PC-9 (cell line): ENCODE measurements at regions not wholly inside any gene's neighbourhood (a gene's known extent, or its start where the extent isn't known, plus 50 kb on each side); places are given as distances from the start of the nearest gene placed in this dataset.

Experiments used
- BruUV-seq: library from RNA; stranded (reverse); fragments of 400-500 nt; replicated peaks from 2 replicates; lab custom pipeline; 2021; lab: Mats Ljungman, UMichigan
- CTCF ChIA-PET: fragments of 300-600 bp; sonication (Branson Sonifier 250); formaldehyde crosslinking; loops from one replicate; lab custom pipeline; 2022; ENCODE audit warnings: antibody characterized with exemption; lab: Charles Lee
- POLR2A ChIA-PET: fragments of 300-600 bp; sonication (Branson Sonifier 250); formaldehyde crosslinking; loops from one replicate; lab custom pipeline; 2022; ENCODE audit warnings: antibody characterized with exemption; ENCODE audit not compliant: unreplicated experiment; lab: Charles Lee
- DNase-seq, 2 experiments: peaks; one replicate each; pipeline versions ENCODE4 v3.0.0 to v3.0.0-alpha.2; 2015 to 2022; ENCODE audit warnings: mixed read lengths in 1 of 2
- H2AFZ ChIP-seq: fragments of 200-600 bp; sonication (generic); 2 replicates; pipeline ENCODE4 v1.8.1; 2017; ENCODE audit warnings: antibody characterized with exemption
- H3F3A ChIP-seq: fragments of 200-600 bp; sonication (generic); 2 replicates; pipeline ENCODE4 v1.8.1; 2017; ENCODE audit warnings: antibody characterized with exemption, mild to moderate bottlenecking, low read depth; ENCODE audit not compliant: insufficient read depth
- H3K27ac ChIP-seq: fragments of 200-600 bp; sonication (generic); 2 replicates; pipeline ENCODE4 v1.6.1; 2016; ENCODE audit warnings: mixed run types
- H3K27me3 ChIP-seq: fragments of 200-600 bp; sonication (generic); 2 replicates; pipeline ENCODE4 v1.6.1; 2016; ENCODE audit warnings: low read depth, mixed run types; ENCODE audit not compliant: insufficient read depth
- H3K36me3 ChIP-seq: fragments of 200-600 bp; sonication (generic); 2 replicates; pipeline ENCODE4 v1.6.1; 2016; ENCODE audit warnings: low read depth, mixed run types
- H3K4me1 ChIP-seq: fragments of 200-600 bp; sonication (generic); replicated peaks from 2 replicates; pipeline ENCODE4 v1.6.1; 2016; ENCODE audit warnings: mixed run types; ENCODE audit not compliant: insufficient read depth
- H3K4me2 ChIP-seq: fragments of 200-600 bp; sonication (generic); 2 replicates; pipeline ENCODE4 v1.6.1; 2017; ENCODE audit warnings: mixed run types
- H3K4me3 ChIP-seq: fragments of 200-600 bp; sonication (generic); 2 replicates; pipeline ENCODE4 v1.6.1; 2016; ENCODE audit warnings: mixed run types
- H3K79me2 ChIP-seq: fragments of 200-600 bp; sonication (generic); 2 replicates; pipeline ENCODE4 v1.6.1; 2017; ENCODE audit warnings: low read depth, mixed run types
- H3K9me2 ChIP-seq: fragments of 200-600 bp; sonication (generic); 2 replicates; pipeline ENCODE4 v1.8.1; 2017; ENCODE audit warnings: mild to moderate bottlenecking; ENCODE audit not compliant: insufficient read depth
- H3K9me3 ChIP-seq: fragments of 200-600 bp; sonication (generic); 2 replicates; pipeline ENCODE4 v1.8.1; 2016; ENCODE audit warnings: low read depth; ENCODE audit not compliant: insufficient read depth
- H4K20me1 ChIP-seq: fragments of 200-600 bp; sonication (generic); 2 replicates; pipeline ENCODE4 v1.8.1; 2017; ENCODE audit not compliant: insufficient read depth
- CTCF ChIP-seq: fragments of 200-600 bp; sonication (generic); conservative IDR thresholded peaks from 2 replicates; pipeline ENCODE4 v1.6.1; 2017; ENCODE audit warnings: mixed run types, antibody characterized with exemption, mild to moderate bottlenecking, moderate library complexity
- EZH2 ChIP-seq: fragments of 200-600 bp; sonication (generic); IDR thresholded peaks from 2 replicates; pipeline ENCODE4 v1.8.0; 2017; ENCODE audit warnings: antibody characterized with exemption, low read depth
- intact Hi-C: fragments of 100-400 bp; cut with micrococcal nuclease; formaldehyde crosslinking; loops from one replicate; pipeline ENCODE4 v1.10.0; 2022; ENCODE audit not compliant: unreplicated experiment

GRCh38 chr4:74618659-74619058, 173.7 kb downstream of the AREG start:
- no peak overlapping the region; the same call in 1 of the 2 replicates for H2AFZ ChIP-seq
- no peaks in the 10 kb centered on the region; the same call in 1 of the 2 replicates for H3K9me3 ChIP-seq
- H3K4me3 ChIP-seq = no peak overlapping the region
- peak in 1 of 2 experiments; percentile 37 for DNase-seq
- H3K4me2 ChIP-seq = no peak overlapping the region
- H4K20me1 ChIP-seq = no peaks in the 10 kb centered on the region
- no peaks in the 10 kb centered on the region for H3K36me3 ChIP-seq
- H3F3A ChIP-seq = peaks cover 7% of the 10 kb centered on the region
- intact Hi-C loops = no loop called here
- BruUV-seq = no TSS peak
- H3K27ac ChIP-seq = no peak overlapping the region
- ChIA-PET CTCF (no interaction called here), POLR2A (no interaction called here)
- no peaks in the 10 kb centered on the region for H3K9me2 ChIP-seq
- H3K27me3 ChIP-seq = no peaks in the 10 kb centered on the region
- H3K4me1 ChIP-seq = peaks cover 7% of the 10 kb centered on the region
- TF ChIP-seq CTCF (no peak), EZH2 (no peak)
- H3K79me2 ChIP-seq = no peaks in the 10 kb centered on the region

GRCh38 chr4:74619931-74620702, 174.2 kb downstream of the BTC start:
- BruUV-seq = no TSS peak
- peaks cover 21% of the 10 kb centered on the region for H3K4me1 ChIP-seq
- peaks cover 19% of the 10 kb centered on the region for H3F3A ChIP-seq
- H3K27me3 ChIP-seq = no peaks in the 10 kb centered on the region
- no peaks in the 10 kb centered on the region; the same call in 1 of the 2 replicates for H3K9me3 ChIP-seq
- no peaks in the 10 kb centered on the region for H3K79me2 ChIP-seq
- H3K36me3 ChIP-seq = no peaks in the 10 kb centered on the region
- TF ChIP-seq EZH2 (no peak), CTCF (no peak)
- intact Hi-C loops = loop anchor here (5.0 kb wide), 1 partner anchor 168 kb away; no protein-coding TSS in a partner anchor
- no peak overlapping the region for H3K4me3 ChIP-seq
- H3K9me2 ChIP-seq = no peaks in the 10 kb centered on the region
- H3K4me2 ChIP-seq = no peak overlapping the region
- ChIA-PET CTCF (no interaction called here), POLR2A (no interaction called here)
- no peaks in the 10 kb centered on the region for H4K20me1 ChIP-seq
- no peak overlapping the region for H2AFZ ChIP-seq
- no peak for DNase-seq
- no peak overlapping the region for H3K27ac ChIP-seq

- intact Hi-C loops = loop anchor here (2.0 to 5.0 kb wide), 2 partner anchors 85 to 169 kb away; no protein-coding TSS in a partner anchor
- DNase-seq = no peak
Measured at GRCh38 chr4:74621616-74622015, 172.7 kb downstream of the BTC start.

More at GRCh38 chr4:74621616-74622015, 172.7 kb downstream of the BTC start:
- Histone ChIP-seq H3F3A (peaks cover 27% of the 10 kb centered on the region), H3K4me3 (no peak overlapping the region), H3K4me1 (peaks cover 28% of the 10 kb centered on the region), H2AFZ (no peak overlapping the region), H3K4me2 (no peak overlapping the region), H3K27ac (no peak overlapping the region), H3K36me3 (no peaks in the 10 kb centered on the region), H3K27me3 (no peaks in the 10 kb centered on the region), H4K20me1 (no peaks in the 10 kb centered on the region), H3K79me2 (no peaks in the 10 kb centered on the region), H3K9me3 (no peaks in the 10 kb centered on the region; the same call in 1 of the 2 replicates), H3K9me2 (no peaks in the 10 kb centered on the region)
- BruUV-seq = no TSS peak
- CTCF ChIA-PET = interaction anchor here (0.7 kb wide), 1 partner anchor 81 kb away, joined by 3 read pairs; no protein-coding TSS in a partner anchor
- TF ChIP-seq CTCF (no peak), EZH2 (no peak)
- POLR2A ChIA-PET = no interaction called here
